CD4-positive, CD25-positive, alpha-beta regulatory T cell (primary cell): ENCODE measurements at regions not wholly inside any gene's neighbourhood (a gene's known extent, or its start where the extent isn't known, plus 50 kb on each side); places are given as distances from the start of the nearest gene placed in this dataset.

Source experiments
- ATAC-seq, 2 donors: fragments of 150-1000 bp; cut with Tn5 transposase; one replicate each; pipeline ENCODE4 v1.10.0; 2021; ENCODE audit warnings: low read depth in 2 of 2, moderate number of reproducible peaks in 2 of 2, moderate library complexity in 1 of 2
- DNase-seq, 3 donors: peaks; one replicate each; pipeline versions ENCODE4 v3.0.0 to v3.0.0-alpha.2; 2012 to 2022; ENCODE audit warnings: mixed read lengths in 1 of 3
- H3K27ac ChIP-seq: one replicate; pipeline ENCODE4 v1.7.0; 2013; ENCODE audit warnings: mild to moderate bottlenecking, low read length; ENCODE audit not compliant: insufficient read depth, poor library complexity, severe bottlenecking
- H3K27me3 ChIP-seq: one replicate; pipeline ENCODE4 v1.7.0; 2013; ENCODE audit warnings: low read length; ENCODE audit not compliant: control insufficient read depth, insufficient read depth
- H3K36me3 ChIP-seq: one replicate; pipeline ENCODE4 v1.7.0; 2013; ENCODE audit warnings: mild to moderate bottlenecking, low read length, moderate library complexity; ENCODE audit not compliant: control insufficient read depth, insufficient read depth
- H3K4me1 ChIP-seq: 2 replicates; pipeline ENCODE4 v1.7.0; 2013; ENCODE audit warnings: mild to moderate bottlenecking, low read length; ENCODE audit not compliant: insufficient read depth, control insufficient read depth, poor library complexity, severe bottlenecking
- H3K4me3 ChIP-seq: one replicate; pipeline ENCODE4 v1.7.0; 2013; ENCODE audit warnings: low read depth, mild to moderate bottlenecking, low read length, moderate library complexity
- H3K9me3 ChIP-seq, 2 experiments: 1 replicate in 1 of 2; 2 replicates in 1 of 2; pipeline ENCODE4 v1.7.0; 2013; ENCODE audit warnings: low read length in 2 of 2, mild to moderate bottlenecking in 1 of 2, moderate library complexity in 1 of 2; ENCODE audit not compliant: control insufficient read depth in 2 of 2
- H3K27ac Mint-ChIP-seq, 3 donors: one replicate each; pipeline ENCODE4 v1.8.0; 2020 to 2022; ENCODE audit warnings: mild to moderate bottlenecking in 3 of 3, mixed read lengths in 3 of 3, moderate library complexity in 2 of 3
- H3K27me3 Mint-ChIP-seq: one replicate; pipeline ENCODE4 v1.8.0; 2022; ENCODE audit warnings: mild to moderate bottlenecking, mixed read lengths
- H3K36me3 Mint-ChIP-seq: one replicate; pipeline ENCODE4 v1.8.0; 2020; ENCODE audit warnings: mixed read lengths
- H3K4me1 Mint-ChIP-seq, 4 donors: one replicate each; pipeline ENCODE4 v1.8.0; 2020 to 2022; ENCODE audit warnings: mixed read lengths in 4 of 4, mild to moderate bottlenecking in 1 of 4
- H3K4me3 Mint-ChIP-seq, 4 donors: one replicate each; pipeline ENCODE4 v1.8.0; 2020 to 2022; ENCODE audit warnings: mild to moderate bottlenecking in 4 of 4, mixed read lengths in 4 of 4, moderate library complexity in 3 of 4
- H3K9me3 Mint-ChIP-seq, 7 donors: one replicate each; pipeline ENCODE4 v1.8.0; 2020 to 2022; ENCODE audit warnings: mixed read lengths in 7 of 7, mild to moderate bottlenecking in 3 of 7, moderate library complexity in 2 of 7

DNA sequence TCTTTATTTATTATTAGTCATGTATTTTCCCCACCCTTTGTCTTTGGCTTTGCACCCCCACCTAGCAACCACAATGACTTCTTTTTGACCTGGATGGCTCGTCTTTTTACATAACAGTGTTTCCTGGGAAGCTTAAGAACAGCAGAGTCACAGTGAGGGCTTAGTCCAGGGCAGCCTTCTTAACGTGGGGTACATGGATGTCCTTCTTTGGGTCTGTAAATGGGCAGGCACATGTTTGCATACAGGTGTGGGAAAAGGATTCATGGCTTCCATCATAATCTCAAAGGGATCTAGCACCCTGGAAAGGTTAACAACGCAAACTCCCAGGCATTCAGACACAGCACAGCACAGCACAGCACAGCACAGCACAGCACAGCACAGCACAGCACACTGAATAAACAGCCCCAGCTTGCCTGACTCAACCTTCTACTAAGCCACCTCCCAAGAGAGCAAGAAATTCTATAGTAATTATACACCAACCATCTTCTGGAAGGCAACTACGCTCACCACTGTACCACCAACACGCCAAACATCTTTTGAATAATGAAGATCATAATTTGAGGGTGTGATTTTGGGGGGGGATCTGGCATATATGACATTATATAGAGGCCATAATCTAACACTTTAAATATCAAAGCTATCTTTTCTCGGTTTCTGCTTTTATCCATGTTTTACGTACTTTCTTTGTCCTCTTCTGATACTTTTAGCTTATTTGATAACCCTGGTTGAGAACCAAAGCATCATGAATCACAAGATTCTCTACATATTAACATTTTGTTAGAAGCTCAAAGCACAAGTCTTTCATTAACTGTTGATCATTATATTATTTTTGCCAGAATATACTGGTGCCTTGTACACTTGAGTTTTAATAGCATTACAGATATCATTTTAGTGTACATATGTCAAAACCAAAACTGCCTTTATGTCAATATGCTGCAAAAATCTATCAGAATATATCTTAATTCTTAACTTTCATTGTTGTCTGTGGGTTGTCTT, 177.2 kb upstream of the KLF14 start:
- Histone ChIP-seq H3K4me3 (peak overlapping the region; percentile 100), H3K4me1 (peaks cover 84% of the 10 kb centered on the region), H3K27me3 (no peaks in the 10 kb centered on the region), H3K36me3 (peaks cover 25% of the 10 kb centered on the region), H3K27ac (peak overlapping the region; percentile 95), H3K9me3 (no peaks in the 10 kb centered on the region)
- DNase-seq (no peak), ATAC-seq (no peak)
- Mint-ChIP-seq H3K27me3 (peaks cover 11% of the 10 kb centered on the region), H3K36me3 (peaks cover 27% of the 10 kb centered on the region), H3K27ac (peak overlapping the region; percentile 93 to 96 (median 95)), H3K4me1 (peaks cover 43 to 86% (median 80%) of the 10 kb centered on the region in 4 donors), H3K4me3 (peak overlapping the region; percentile 93 to 96 (median 96)), H3K9me3 (no peaks in the 10 kb centered on the region)

DNA sequence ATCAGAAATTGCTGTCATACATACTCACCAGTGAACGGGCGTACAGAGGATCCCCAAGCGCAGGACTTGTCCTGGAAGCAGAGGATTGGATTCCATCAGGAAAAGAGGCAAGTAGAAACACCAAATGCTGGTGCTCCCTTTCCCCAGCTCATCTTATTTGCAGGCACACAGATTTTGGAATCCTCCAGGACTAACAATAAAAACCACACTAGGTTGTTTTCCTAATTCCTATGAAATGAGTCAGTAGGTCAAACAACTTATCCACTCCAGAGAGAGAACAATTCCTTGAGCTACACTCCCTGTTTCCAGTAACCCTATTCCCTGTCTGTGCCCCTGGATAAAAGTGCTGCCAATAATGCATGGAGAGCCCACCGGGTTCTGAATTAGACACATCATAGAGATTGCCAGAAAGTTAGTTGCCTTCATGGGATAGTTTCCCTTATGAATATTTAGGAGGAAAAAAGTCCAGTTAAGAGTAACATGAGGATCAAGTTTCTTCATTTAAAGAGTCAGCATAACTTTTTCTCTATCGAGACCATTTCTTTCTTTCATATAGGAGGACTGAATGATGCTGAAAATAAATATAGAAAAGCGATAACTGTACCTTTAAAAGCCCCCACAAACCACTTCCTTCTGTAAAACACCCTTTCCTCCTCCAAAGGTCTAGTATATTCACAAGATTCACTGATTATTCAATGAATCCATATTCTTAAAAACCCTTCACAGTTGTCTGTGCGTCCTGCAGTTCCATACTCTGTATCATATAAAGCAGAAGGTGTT, 178.3 kb upstream of the KLF14 start:
- Histone ChIP-seq H3K9me3 (no peaks in the 10 kb centered on the region), H3K27ac (peak overlapping the region; percentile 95), H3K36me3 (peaks cover 27% of the 10 kb centered on the region), H3K4me1 (peaks cover 86% of the 10 kb centered on the region), H3K4me3 (peak overlapping the region; percentile 100), H3K27me3 (no peaks in the 10 kb centered on the region)
- H3K4me1 Mint-ChIP-seq: peaks cover 43 to 91% (median 85%) of the 10 kb centered on the region in 4 donors
- peak overlapping the region; percentile 93 to 96 (median 96) for H3K4me3 Mint-ChIP-seq
- DNase-seq (no peak), ATAC-seq (peak in 1 of 2 donors; percentile 0)
- H3K9me3 Mint-ChIP-seq: no peaks in the 10 kb centered on the region
- H3K36me3 Mint-ChIP-seq: peaks cover 33% of the 10 kb centered on the region
- H3K27me3 Mint-ChIP-seq: peaks cover 11% of the 10 kb centered on the region
- peak overlapping the region; percentile 95 to 98 (median 96) for H3K27ac Mint-ChIP-seq

DNA sequence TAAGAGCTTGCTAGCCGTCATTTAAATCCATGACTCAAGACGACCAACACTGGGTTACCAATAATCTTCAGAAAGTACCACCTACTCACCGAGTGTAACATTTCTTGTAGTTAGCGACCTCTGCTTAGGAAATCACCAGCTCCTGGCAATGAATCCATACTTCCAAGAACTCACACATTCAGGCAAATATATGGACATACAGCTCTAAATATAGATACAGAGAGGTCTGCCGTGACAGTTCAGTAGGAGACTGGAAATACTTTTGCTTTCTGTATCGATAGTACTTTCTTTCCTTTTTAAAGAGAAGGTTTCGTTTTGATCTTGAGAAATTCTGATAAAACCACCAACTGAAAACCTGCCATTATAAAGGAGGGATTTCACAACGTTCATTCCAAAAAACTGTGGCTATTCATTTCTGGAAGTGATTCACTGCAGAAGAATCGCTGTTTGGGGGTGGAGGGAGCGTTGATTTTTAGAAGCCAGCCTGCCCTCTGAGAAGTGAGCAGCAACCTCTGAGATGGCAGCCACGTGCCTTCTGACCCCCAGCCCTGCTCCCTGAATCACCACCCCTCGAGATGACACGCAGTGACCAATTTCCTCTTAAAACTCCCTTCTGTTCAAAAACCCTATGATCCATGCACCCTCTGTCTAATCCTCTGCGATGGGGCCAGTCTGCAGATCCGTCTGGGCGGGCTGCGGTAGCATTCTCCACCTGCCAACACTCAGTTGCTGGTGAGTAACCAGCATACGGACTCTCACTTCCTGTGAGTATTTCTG, 179.0 kb upstream of the KLF14 start:
- no peaks in the 10 kb centered on the region for H3K27me3 ChIP-seq
- peaks cover 94% of the 10 kb centered on the region for H3K4me1 ChIP-seq
- H3K4me1 Mint-ChIP-seq: peaks cover 46 to 95% (median 88%) of the 10 kb centered on the region in 4 donors
- H3K4me3 Mint-ChIP-seq: peak overlapping the region; percentile 93 to 96 (median 96)
- peak overlapping the region; percentile 100 for H3K4me3 ChIP-seq
- peaks cover 11% of the 10 kb centered on the region for H3K27me3 Mint-ChIP-seq
- peaks cover 27% of the 10 kb centered on the region for H3K36me3 ChIP-seq
- ATAC-seq: peak; percentile 82 to 83
- peak overlapping the region; percentile 95 to 98 (median 96) for H3K27ac Mint-ChIP-seq
- no peaks in the 10 kb centered on the region for H3K9me3 ChIP-seq
- H3K27ac ChIP-seq: peak overlapping the region; percentile 95
- peaks cover 33% of the 10 kb centered on the region for H3K36me3 Mint-ChIP-seq
- no peaks in the 10 kb centered on the region for H3K9me3 Mint-ChIP-seq
- DNase-seq: peak; percentile 80 to 88 (median 82)

DNA sequence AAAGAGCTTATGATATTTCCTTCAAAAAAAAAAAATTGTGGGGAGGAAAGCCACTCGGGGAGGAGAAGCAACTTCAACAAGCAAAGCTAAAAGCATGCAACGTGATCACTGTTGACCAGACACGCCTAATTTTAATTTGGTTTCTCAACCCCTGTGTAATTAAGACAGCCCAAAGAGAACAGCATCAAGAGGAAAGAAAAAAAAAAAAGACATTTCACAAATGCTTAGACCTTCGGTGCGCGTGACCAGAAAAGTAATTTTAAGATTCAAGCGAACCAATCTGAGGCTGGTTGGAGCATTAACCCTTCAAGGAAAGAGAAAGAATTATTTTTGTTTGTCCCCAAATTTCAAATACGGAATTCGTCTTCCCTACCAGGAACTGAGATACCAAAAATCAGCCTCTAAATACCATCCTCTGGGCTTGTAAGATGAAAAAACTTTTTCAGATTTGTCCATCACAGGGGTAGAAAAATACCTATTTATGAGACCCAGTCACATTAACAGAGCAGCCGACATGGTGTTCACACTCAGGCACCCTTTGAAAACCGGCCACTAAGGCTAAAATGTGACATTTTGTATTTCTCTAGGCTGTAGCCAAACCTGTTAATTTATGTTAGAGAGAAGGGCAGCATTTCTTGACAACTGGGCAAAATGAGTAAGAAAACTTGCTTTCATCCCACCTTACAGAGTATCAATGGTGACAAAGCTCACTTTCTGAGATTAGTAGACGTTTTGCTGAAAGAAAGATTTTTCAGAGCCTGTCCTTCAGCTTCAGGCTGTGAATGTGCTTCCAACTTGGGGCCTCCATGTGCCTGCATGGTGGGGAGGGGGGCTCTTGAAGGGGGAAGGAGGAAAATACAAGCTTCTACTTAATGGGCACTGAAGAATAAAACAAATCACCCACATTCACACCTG, 179.9 kb upstream of the KLF14 start:
- DNase-seq (peak in 1 of 3 donors; percentile 1), ATAC-seq (no peak)
- Histone ChIP-seq H3K9me3 (no peaks in the 10 kb centered on the region), H3K4me1 (peaks cover 99% of the 10 kb centered on the region), H3K4me3 (peak overlapping the region; percentile 100), H3K27me3 (no peaks in the 10 kb centered on the region), H3K27ac (peak overlapping the region; percentile 95), H3K36me3 (peaks cover 31% of the 10 kb centered on the region)
- Mint-ChIP-seq H3K9me3 (no peaks in the 10 kb centered on the region), H3K4me1 (peaks cover 54 to 98% (median 92%) of the 10 kb centered on the region in 4 donors), H3K27ac (peak overlapping the region; percentile 95 to 98 (median 96)), H3K36me3 (peaks cover 34% of the 10 kb centered on the region), H3K27me3 (peaks cover 11% of the 10 kb centered on the region), H3K4me3 (peak overlapping the region; percentile 93 to 96 (median 96))

DNA sequence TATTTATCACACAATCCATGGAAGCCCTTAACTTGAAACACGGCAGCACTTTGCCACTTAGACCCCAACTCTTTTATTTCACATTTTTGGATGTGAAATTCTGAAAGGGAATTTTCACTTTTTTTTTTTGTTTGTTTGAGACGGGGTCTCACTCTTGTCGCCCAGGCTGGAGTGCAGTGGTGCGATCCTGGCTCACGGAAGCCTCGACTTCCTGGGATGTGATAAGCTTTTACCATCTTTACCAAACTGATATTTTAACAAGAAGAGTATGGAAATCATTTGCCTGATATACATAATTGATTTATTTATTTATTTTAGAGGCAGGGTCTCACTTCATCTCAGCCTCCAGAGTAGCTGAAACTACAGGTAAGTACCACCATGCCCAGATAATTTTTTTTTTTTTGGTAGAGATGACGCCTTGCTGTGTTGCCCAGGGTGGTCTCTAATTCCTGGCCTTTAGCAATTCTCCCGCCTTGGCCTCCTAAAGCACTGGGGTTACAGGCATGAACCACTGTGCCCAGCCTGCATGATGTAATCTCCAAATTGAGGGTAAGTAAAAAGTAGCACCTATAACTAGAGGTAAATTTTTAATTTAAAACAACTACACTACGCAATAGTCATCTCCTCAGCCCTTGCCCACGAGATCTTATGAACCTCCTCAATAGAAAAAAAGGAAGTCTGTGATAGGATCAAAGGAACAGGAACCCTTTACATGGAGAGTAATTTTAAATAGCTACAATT, 180.7 kb upstream of the KLF14 start:
- peak overlapping the region; percentile 93 to 96 (median 96) for H3K4me3 Mint-ChIP-seq
- H3K27ac ChIP-seq: peak overlapping the region; percentile 95
- DNase-seq (no peak), ATAC-seq (no peak)
- H3K4me1 Mint-ChIP-seq: peaks cover 60 to 98% (median 91%) of the 10 kb centered on the region in 4 donors
- peak overlapping the region; percentile 100 for H3K4me3 ChIP-seq
- peaks cover 35% of the 10 kb centered on the region for H3K36me3 Mint-ChIP-seq
- H3K36me3 ChIP-seq: peaks cover 26% of the 10 kb centered on the region
- H3K9me3 Mint-ChIP-seq: no peaks in the 10 kb centered on the region
- H3K4me1 ChIP-seq: peaks cover 99% of the 10 kb centered on the region
- peak overlapping the region; percentile 95 to 98 (median 96) for H3K27ac Mint-ChIP-seq
- no peaks in the 10 kb centered on the region for H3K27me3 ChIP-seq
- peaks cover 11% of the 10 kb centered on the region for H3K27me3 Mint-ChIP-seq
- no peaks in the 10 kb centered on the region for H3K9me3 ChIP-seq

DNA sequence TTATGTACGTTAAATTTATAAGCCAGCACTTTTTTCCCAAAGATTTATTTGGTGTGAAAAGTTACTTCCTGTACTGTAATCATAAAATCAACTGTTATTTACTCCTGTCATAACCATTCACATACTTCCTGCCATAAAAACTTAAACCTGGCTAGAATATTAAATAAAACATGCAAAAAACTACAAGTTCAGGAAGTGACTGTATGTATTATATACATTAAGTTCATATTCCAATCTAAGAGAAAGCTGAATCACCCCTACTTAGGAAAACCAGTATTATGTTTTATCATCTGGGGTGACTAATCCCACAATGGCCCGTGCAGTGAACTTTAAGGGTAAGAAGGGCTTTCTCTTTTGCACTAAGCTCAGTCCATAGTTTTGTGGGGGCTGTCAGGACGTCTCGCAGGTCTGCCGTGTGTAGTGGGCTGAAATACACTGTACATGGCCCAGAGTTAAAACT, 183.7 kb upstream of the KLF14 start:
- Histone ChIP-seq H3K4me3 (peak overlapping the region; percentile 67), H3K27ac (peak overlapping the region; percentile 95), H3K4me1 (peaks cover 93% of the 10 kb centered on the region), H3K9me3 (no peaks in the 10 kb centered on the region), H3K27me3 (no peaks in the 10 kb centered on the region), H3K36me3 (peaks cover 44% of the 10 kb centered on the region)
- Mint-ChIP-seq H3K4me1 (peaks cover 51 to 90% (median 82%) of the 10 kb centered on the region in 4 donors), H3K36me3 (peaks cover 31% of the 10 kb centered on the region), H3K27me3 (peaks cover 6% of the 10 kb centered on the region), H3K9me3 (no peaks in the 10 kb centered on the region), H3K4me3 (peak overlapping the region; percentile 4 to 66 (median 48)), H3K27ac (peak overlapping the region; percentile 27 to 95 (median 52))
- ATAC-seq (no peak), DNase-seq (no peak)
